NCI-H2029 treated with DMSO at 0.1 percent for 48 hours (cell line): ENCODE measurements at regions not wholly inside any gene's neighbourhood (a gene's known extent, or its start where the extent isn't known, plus 50 kb on each side); places are given as distances from the start of the nearest gene placed in this dataset.

Source experiments
- DNase-seq: peaks from one replicate; lab custom pipeline; 2025; lab: John Stamatoyannopoulos, UW

- no peak for DNase-seq
Observed at GRCh38 chr9:90100014-90100413, 495.2 kb downstream of the GADD45G start.

- DNase-seq, result peak; percentile 92
Observed at GRCh38 chr9:90102292-90102901, 497.6 kb downstream of the GADD45G start.

GRCh38 chr9:90103771-90104170 lies 499.0 kb downstream of the GADD45G start:
- no peak for DNase-seq

GRCh38 chr9:90105773-90106172 lies 501.0 kb downstream of the GADD45G start:
- DNase-seq, result no peak

- peak; percentile 97 for DNase-seq
Observed at GRCh38 chr9:90107040-90107725, 502.4 kb downstream of the GADD45G start.

- DNase-seq, result no peak
Observed at GRCh38 chr9:90107726-90108655, 503.2 kb downstream of the GADD45G start.

- no peak for DNase-seq
Observed at GRCh38 chr9:90112788-90113187, 508.0 kb downstream of the GADD45G start.

GRCh38 chr9:90114641-90115425 lies 510.0 kb downstream of the GADD45G start:
- DNase-seq, result no peak

- DNase-seq, result no peak
Observed at GRCh38 chr9:90121762-90122161, 517.0 kb downstream of the GADD45G start.

- no peak for DNase-seq
Observed at GRCh38 chr9:90124961-90125360, 517.7 kb downstream of the DIRAS2 start.

GRCh38 chr9:90127923-90128322 lies 514.7 kb downstream of the DIRAS2 start:
- DNase-seq, result no peak

- DNase-seq, result no peak
Observed at GRCh38 chr9:90128587-90129190, 513.9 kb downstream of the DIRAS2 start.

- no peak for DNase-seq
Observed at GRCh38 chr9:90129446-90129845, 513.2 kb downstream of the DIRAS2 start.

- DNase-seq, result no peak
Observed at GRCh38 chr9:90131568-90131967, 511.1 kb downstream of the DIRAS2 start.

GRCh38 chr9:90132866-90133265 lies 509.8 kb downstream of the DIRAS2 start:
- DNase-seq, result no peak

- peak; percentile 17 for DNase-seq
Observed at GRCh38 chr9:90137801-90138200, 504.8 kb downstream of the DIRAS2 start.

- no peak for DNase-seq
Observed at GRCh38 chr9:90140131-90140818, 502.3 kb downstream of the DIRAS2 start.

- DNase-seq, result peak; percentile 75
Observed at GRCh38 chr9:90141723-90142122, 500.9 kb downstream of the DIRAS2 start.

- peak; percentile 91 for DNase-seq
Observed at GRCh38 chr9:90142580-90142979, 500.0 kb downstream of the DIRAS2 start.

- no peak for DNase-seq
Observed at GRCh38 chr9:90147426-90147825, 495.2 kb downstream of the DIRAS2 start.

GRCh38 chr9:90156318-90156717 lies 486.3 kb downstream of the DIRAS2 start:
- DNase-seq, result no peak
